WTC11 (cell line): ENCODE measurements at regions not wholly inside any gene's neighbourhood (a gene's known extent, or its start where the extent isn't known, plus 50 kb on each side); places are given as distances from the start of the nearest gene placed in this dataset.

Experiments
- ATF1 ChIP-seq: sonication (generic); formaldehyde crosslinking; IDR thresholded peaks from 2 replicates; pipeline ENCODE4 v1.8.1; 2023; ENCODE audit warnings: mild to moderate bottlenecking, moderate library complexity, missing genetic modification reagents
- ATF3 ChIP-seq: sonication (generic); formaldehyde crosslinking; conservative IDR thresholded peaks from 2 replicates; pipeline ENCODE4 v1.8.1; 2022; ENCODE audit warnings: mild to moderate bottlenecking, missing genetic modification reagents
- EMX1 ChIP-seq: fragments of 250-450 bp; sonication (Bioruptor Pico); IDR thresholded peaks from 2 replicates; pipeline ENCODE4 v1.8.0; 2021; ENCODE audit warnings: mild to moderate bottlenecking
- IRF1 ChIP-seq: sonication (generic); formaldehyde crosslinking; IDR thresholded peaks from 2 replicates; pipeline ENCODE4 v1.8.0; 2023; ENCODE audit warnings: missing genetic modification reagents
- MAX ChIP-seq: sonication (generic); formaldehyde crosslinking; IDR thresholded peaks from 2 replicates; pipeline ENCODE4 v1.8.0; 2022; ENCODE audit warnings: mild to moderate bottlenecking, missing genetic modification reagents
- NFE2L1 ChIP-seq: sonication (generic); formaldehyde crosslinking; IDR thresholded peaks from 2 replicates; pipeline ENCODE4 v1.8.1; 2023; ENCODE audit warnings: missing genetic modification reagents
- NR3C1 ChIP-seq: sonication (generic); formaldehyde crosslinking; conservative IDR thresholded peaks from 2 replicates; pipeline ENCODE4 v1.8.1; 2023; ENCODE audit warnings: low read depth, mild to moderate bottlenecking, missing genetic modification reagents
- SOX15 ChIP-seq: fragments of 250-450 bp; sonication (Bioruptor Pico); IDR thresholded peaks from 2 replicates; pipeline ENCODE4 v1.9.0; 2021; ENCODE audit warnings: mild to moderate bottlenecking
- USF2 ChIP-seq: sonication (generic); formaldehyde crosslinking; IDR thresholded peaks from 2 replicates; pipeline ENCODE4 v1.8.1; 2023; ENCODE audit warnings: mild to moderate bottlenecking, missing genetic modification reagents, moderate library complexity
- ZNF317 ChIP-seq: sonication (generic); formaldehyde crosslinking; IDR thresholded peaks from 2 replicates; pipeline ENCODE4 v1.8.1; 2023; ENCODE audit warnings: low read depth, mild to moderate bottlenecking, moderate library complexity, missing genetic modification reagents, borderline replicate concordance
- ZNF423 ChIP-seq: fragments of 250-450 bp; sonication (Bioruptor Pico); IDR thresholded peaks from 2 replicates; pipeline ENCODE4 v2.1.2; 2022; ENCODE audit warnings: mild to moderate bottlenecking, moderate library complexity
- TF ChIP-seq, protein P1 (sequence below): fragments of 200-600 bp; IDR thresholded peaks from 2 replicates; pipeline ENCODE4 v1.8.0; 2022; ENCODE audit warnings: antibody characterized with exemption
- TF ChIP-seq, protein P2 (sequence below): sonication (generic); formaldehyde crosslinking; IDR thresholded peaks from 2 replicates; pipeline ENCODE4 v1.8.1; 2023; ENCODE audit warnings: mild to moderate bottlenecking, moderate library complexity, missing genetic modification reagents
- TF ChIP-seq, protein P3 (sequence below): fragments of 250-450 bp; sonication (Bioruptor Pico); IDR thresholded peaks from 2 replicates; pipeline ENCODE4 v1.9.0; 2021; ENCODE audit warnings: moderate library complexity, mild to moderate bottlenecking, inconsistent platforms, borderline replicate concordance

GRCh38 chr7:110502888-110503465 is 588.0 kb upstream of the LRRN3 start:
- TF ChIP-seq ATF1 (CRISPR knock-in tag) (no peak), ZNF423 (no peak), IRF1 (CRISPR knock-in tag) (no peak), NR3C1 (CRISPR knock-in tag) (no peak), SOX15 (CRISPR knock-in tag) (no peak), ZNF317 (CRISPR knock-in tag) (no peak), ATF3 (CRISPR knock-in tag) (no peak), NFE2L1 (CRISPR knock-in tag) (no peak), USF2 (no peak), MAX (CRISPR knock-in tag) (no peak), EMX1 (CRISPR knock-in tag) (no peak)
- TF ChIP-seq, protein P1, sequence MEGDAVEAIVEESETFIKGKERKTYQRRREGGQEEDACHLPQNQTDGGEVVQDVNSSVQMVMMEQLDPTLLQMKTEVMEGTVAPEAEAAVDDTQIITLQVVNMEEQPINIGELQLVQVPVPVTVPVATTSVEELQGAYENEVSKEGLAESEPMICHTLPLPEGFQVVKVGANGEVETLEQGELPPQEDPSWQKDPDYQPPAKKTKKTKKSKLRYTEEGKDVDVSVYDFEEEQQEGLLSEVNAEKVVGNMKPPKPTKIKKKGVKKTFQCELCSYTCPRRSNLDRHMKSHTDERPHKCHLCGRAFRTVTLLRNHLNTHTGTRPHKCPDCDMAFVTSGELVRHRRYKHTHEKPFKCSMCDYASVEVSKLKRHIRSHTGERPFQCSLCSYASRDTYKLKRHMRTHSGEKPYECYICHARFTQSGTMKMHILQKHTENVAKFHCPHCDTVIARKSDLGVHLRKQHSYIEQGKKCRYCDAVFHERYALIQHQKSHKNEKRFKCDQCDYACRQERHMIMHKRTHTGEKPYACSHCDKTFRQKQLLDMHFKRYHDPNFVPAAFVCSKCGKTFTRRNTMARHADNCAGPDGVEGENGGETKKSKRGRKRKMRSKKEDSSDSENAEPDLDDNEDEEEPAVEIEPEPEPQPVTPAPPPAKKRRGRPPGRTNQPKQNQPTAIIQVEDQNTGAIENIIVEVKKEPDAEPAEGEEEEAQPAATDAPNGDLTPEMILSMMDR: no peak
- TF ChIP-seq, protein P2, sequence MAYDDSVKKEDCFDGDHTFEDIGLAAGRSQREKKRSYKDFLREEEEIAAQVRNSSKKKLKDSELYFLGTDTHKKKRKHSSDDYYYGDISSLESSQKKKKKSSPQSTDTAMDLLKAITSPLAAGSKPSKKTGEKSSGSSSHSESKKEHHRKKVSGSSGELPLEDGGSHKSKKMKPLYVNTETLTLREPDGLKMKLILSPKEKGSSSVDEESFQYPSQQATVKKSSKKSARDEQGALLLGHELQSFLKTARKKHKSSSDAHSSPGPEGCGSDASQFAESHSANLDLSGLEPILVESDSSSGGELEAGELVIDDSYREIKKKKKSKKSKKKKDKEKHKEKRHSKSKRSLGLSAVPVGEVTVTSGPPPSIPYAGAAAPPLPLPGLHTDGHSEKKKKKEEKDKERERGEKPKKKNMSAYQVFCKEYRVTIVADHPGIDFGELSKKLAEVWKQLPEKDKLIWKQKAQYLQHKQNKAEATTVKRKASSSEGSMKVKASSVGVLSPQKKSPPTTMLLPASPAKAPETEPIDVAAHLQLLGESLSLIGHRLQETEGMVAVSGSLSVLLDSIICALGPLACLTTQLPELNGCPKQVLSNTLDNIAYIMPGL: no peak
- TF ChIP-seq, protein P3, sequence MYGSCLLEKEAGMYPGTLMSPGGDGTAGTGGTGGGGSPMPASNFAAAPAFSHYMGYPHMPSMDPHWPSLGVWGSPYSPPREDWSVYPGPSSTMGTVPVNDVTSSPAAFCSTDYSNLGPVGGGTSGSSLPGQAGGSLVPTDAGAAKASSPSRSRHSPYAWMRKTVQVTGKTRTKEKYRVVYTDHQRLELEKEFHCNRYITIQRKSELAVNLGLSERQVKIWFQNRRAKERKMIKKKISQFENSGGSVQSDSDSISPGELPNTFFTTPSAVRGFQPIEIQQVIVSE: no peak
